ENCODE measurements at regions not wholly inside any gene's neighbourhood (a gene's known extent, or its start where the extent isn't known, plus 50 kb on each side); places are given as distances from the start of the nearest gene placed in this dataset.

DNA sequence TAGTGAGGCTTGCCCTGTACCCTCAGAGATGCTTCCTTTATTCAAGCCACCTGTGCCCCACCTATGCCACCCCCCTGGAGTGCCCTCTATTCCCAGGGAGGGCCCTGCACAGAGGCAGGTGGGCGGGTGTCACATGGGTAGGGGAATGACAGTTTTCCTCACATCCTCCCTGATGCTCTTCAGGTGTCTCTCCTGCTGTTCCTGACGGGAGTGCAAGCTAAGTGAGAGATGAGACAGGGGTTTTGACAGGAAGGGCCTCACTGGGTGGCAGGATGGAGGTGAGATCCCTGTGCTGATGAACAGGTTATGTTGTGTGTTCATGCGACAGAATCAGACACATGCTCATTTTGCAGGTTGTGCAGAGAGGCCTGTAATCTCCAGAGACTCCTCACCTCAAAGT lies 164.1 kb upstream of the CHD6 start:
- TF ChIP-seq, protein P1, sequence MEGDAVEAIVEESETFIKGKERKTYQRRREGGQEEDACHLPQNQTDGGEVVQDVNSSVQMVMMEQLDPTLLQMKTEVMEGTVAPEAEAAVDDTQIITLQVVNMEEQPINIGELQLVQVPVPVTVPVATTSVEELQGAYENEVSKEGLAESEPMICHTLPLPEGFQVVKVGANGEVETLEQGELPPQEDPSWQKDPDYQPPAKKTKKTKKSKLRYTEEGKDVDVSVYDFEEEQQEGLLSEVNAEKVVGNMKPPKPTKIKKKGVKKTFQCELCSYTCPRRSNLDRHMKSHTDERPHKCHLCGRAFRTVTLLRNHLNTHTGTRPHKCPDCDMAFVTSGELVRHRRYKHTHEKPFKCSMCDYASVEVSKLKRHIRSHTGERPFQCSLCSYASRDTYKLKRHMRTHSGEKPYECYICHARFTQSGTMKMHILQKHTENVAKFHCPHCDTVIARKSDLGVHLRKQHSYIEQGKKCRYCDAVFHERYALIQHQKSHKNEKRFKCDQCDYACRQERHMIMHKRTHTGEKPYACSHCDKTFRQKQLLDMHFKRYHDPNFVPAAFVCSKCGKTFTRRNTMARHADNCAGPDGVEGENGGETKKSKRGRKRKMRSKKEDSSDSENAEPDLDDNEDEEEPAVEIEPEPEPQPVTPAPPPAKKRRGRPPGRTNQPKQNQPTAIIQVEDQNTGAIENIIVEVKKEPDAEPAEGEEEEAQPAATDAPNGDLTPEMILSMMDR (conservative IDR thresholded peaks at IDR 0.05) = no peak
- H3K27ac ChIP-seq = no peak overlapping the region

DNA sequence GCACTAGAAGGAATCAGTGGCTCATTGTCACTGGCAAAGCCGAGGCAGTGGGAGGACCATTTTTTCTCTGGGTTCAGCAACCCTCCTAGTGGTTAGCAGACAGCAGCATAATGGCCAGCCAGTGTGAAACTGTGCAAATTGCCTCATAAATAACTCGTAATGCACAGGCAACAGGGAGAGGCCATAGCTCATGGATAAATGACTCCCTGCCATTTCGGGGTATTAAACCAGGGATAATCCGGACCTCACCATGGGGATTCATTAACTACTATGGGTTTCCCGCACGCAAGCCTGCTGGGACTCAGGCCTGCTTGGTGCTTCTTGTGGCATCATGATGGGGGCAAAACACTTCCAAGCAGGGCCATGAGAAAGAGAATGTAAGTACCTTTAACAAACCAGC lies 158.2 kb upstream of the CHD6 start:
- H3K27ac ChIP-seq = no peak overlapping the region
- TF ChIP-seq, protein P1 (conservative IDR thresholded peaks at IDR 0.05) = no peak

DNA sequence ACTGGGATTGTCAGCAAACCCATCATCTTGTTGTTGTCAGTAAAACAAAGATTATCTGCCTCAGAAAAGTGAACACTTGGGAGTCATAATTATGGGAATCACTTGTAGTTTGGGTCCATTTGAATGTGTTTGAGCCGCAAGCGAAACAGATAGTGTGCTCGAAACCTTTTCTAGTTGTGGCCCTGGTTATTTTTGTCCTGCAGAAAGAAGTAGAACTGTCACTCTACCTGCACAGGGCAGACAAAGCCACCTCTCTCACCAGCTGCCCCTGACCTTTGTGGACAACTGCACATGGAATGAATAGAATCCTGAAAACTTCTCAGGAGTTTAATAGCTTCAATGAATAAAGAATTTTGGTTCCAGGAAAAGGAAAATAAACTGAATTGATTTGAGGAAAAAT lies 156.1 kb upstream of the CHD6 start:
- TF ChIP-seq, protein P1 (conservative IDR thresholded peaks at IDR 0.05) = no peak
- no peak overlapping the region for H3K27ac ChIP-seq

DNA sequence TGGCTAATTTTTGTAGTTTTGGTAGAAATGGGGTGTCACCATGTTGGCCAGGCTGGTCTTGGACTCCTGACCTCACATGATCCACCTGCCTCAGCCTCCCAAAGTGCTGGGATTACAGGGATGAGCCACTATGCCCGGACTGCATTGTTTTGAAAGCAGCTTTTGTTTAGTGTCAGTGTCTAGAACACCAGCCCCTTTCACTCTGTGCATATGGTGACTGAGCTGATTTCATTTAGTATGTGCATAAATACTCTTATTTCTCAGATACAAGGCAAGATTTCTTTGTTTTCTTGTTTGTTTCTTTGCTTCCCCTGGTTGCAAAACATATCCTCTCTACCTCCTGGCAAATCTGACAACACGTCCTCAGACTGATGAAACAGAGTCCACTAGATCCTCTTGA lies 152.8 kb upstream of the CHD6 start:
- TF ChIP-seq, protein P1 (conservative IDR thresholded peaks at IDR 0.05) = no peak

DNA sequence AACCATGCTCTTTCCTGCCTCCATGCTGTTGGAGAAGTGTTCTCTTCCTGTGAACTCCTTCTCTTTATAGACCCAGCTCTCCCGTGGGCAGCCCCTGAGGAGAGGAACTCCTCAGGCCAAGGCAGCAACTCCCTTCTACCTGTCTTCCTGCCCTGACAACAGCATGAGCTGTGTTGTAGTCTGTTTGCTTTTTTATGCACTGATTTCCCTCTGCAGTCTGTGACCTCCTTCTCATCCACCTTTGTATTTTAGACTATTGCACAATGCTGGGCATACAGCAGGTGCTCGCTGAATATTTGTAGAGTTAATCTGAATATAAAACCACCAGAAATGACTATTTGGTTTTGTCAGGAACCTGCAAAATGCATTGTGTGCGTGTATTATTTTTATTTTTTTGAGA lies 152.2 kb upstream of the CHD6 start:
- TF ChIP-seq, protein P1 (conservative IDR thresholded peaks at IDR 0.05) = no peak
- H3K27ac ChIP-seq = no peak overlapping the region

More for the DNA sequence above, 152.8 kb upstream of the CHD6 start:
- no peak overlapping the region for H3K27ac ChIP-seq

DNA sequence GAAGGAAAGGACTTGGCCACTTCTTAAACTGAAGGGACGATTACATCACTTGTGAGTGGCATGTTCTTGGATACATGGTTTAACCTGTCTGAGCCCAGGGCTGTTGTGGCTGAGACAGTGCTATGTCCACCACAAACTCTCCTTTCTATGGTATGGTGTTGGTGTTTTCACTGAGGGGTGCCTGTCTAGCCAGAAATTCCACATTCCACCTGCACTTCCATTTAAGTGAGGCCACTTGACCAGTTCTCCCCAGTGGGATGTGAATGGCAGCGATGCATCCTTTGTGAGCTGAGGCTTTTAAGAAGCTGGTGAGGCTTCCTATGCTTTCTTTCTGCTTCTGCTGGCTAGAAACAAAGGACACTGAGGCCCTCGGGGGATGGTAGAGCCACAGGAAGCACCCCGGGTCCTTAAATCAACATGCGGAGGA lies 151.4 kb upstream of the CHD6 start:
- TF ChIP-seq, protein P1 (conservative IDR thresholded peaks at IDR 0.05) = no peak
- H3K27ac ChIP-seq = no peak overlapping the region

DNA sequence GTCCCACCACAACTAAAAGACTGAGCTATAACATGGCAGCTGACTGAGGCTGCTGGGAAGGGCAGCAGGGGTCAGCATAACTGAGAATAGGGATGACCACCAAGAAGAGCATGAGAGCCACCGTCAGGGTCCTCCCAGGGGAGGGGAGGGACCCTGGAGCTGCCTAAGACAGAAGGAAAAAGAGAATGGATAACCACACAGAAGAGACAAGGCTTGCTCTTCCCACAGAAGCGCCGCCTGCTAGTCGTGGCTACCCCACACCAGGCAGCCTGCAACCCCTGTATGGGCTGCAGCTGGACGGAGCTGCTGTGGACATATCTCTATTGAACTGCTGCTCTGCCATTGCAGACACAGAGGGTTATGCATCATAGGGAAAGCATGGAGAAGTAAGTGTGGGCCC lies 132.0 kb upstream of the CHD6 start:
- no peak overlapping the region for H3K27ac ChIP-seq
- TF ChIP-seq, protein P1 (conservative IDR thresholded peaks at IDR 0.05) = no peak
